Memory B cell (primary cell): ENCODE measurements at regions not wholly inside any gene's neighbourhood (a gene's known extent, or its start where the extent isn't known, plus 50 kb on each side); places are given as distances from the start of the nearest gene placed in this dataset.

Source experiments
- ATAC-seq: fragments of 150-1000 bp; cut with Tn5 transposase; 2 replicates; pipeline ENCODE4 v1.10.0; 2021; ENCODE audit warnings: low read depth, mild to moderate bottlenecking, moderate library complexity
- DNase-seq, 2 donors: peaks; one replicate each; pipeline ENCODE4 v3.0.0; 2022; ENCODE audit warnings: low spot score in 2 of 2
- H3K27ac Mint-ChIP-seq: one replicate; pipeline ENCODE4 v1.8.0; 2022; ENCODE audit warnings: mild to moderate bottlenecking, moderate library complexity, mixed read lengths
- H3K27me3 Mint-ChIP-seq: one replicate; pipeline ENCODE4 v1.8.0; 2022; ENCODE audit warnings: mixed read lengths
- H3K36me3 Mint-ChIP-seq: one replicate; pipeline ENCODE4 v1.8.0; 2022; ENCODE audit warnings: mild to moderate bottlenecking, mixed read lengths
- H3K4me1 Mint-ChIP-seq: one replicate; pipeline ENCODE4 v1.8.0; 2022; ENCODE audit warnings: mixed read lengths
- H3K4me3 Mint-ChIP-seq: one replicate; pipeline ENCODE4 v1.8.0; 2022; ENCODE audit warnings: mild to moderate bottlenecking, moderate library complexity, mixed read lengths
- H3K9me3 Mint-ChIP-seq: one replicate; pipeline ENCODE4 v1.8.0; 2022; ENCODE audit warnings: mixed read lengths

GRCh38 chr4:179750374-179750773 lies 2308.1 kb upstream of the AGA start:
- no peak overlapping the region for H3K4me3 Mint-ChIP-seq
- H3K9me3 Mint-ChIP-seq: peaks cover 4% of the 10 kb centered on the region
- DNase-seq (no peak), ATAC-seq (no peak)
- H3K36me3 Mint-ChIP-seq: no peaks in the 10 kb centered on the region
- H3K4me1 Mint-ChIP-seq: no peaks in the 10 kb centered on the region
- no peaks in the 10 kb centered on the region for H3K27me3 Mint-ChIP-seq
- no peak overlapping the region for H3K27ac Mint-ChIP-seq

DNA sequence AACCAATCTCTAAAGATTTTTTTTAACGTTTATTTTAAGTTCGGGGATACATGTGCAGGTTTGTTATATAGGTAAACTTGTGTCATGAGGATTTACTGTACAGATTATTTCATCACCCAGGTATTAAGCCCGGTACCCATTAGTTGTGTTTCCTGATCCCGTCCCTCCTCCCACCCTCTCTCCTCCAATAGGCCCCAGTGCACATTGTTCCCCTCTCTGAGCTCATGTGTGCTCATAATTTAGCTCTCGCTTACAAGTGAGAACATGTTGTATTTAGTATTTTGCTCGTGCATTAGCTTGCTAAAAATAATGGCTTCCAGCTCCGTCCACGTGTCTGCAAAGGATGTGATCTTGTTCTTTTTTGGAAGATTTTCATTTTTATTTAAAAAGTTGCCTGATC lies 2309.4 kb upstream of the AGA start:
- no peaks in the 10 kb centered on the region for H3K36me3 Mint-ChIP-seq
- no peak for DNase-seq
- no peaks in the 10 kb centered on the region for H3K27me3 Mint-ChIP-seq
- H3K4me3 Mint-ChIP-seq: no peak overlapping the region
- peaks cover 4% of the 10 kb centered on the region for H3K9me3 Mint-ChIP-seq
- no peak overlapping the region for H3K27ac Mint-ChIP-seq
- no peak for ATAC-seq
- H3K4me1 Mint-ChIP-seq: no peaks in the 10 kb centered on the region

GRCh38 chr4:179755322-179755721 lies 2313.1 kb upstream of the AGA start:
- H3K4me3 Mint-ChIP-seq: no peak overlapping the region
- H3K36me3 Mint-ChIP-seq: no peaks in the 10 kb centered on the region
- no peaks in the 10 kb centered on the region for H3K27me3 Mint-ChIP-seq
- peaks cover 2% of the 10 kb centered on the region for H3K9me3 Mint-ChIP-seq
- no peak for ATAC-seq
- H3K4me1 Mint-ChIP-seq: no peaks in the 10 kb centered on the region
- no peak overlapping the region for H3K27ac Mint-ChIP-seq
- DNase-seq: no peak

- Mint-ChIP-seq H3K4me1 (no peaks in the 10 kb centered on the region), H3K36me3 (no peaks in the 10 kb centered on the region), H3K4me3 (no peak overlapping the region), H3K9me3 (peaks cover 1% of the 10 kb centered on the region), H3K27ac (no peak overlapping the region), H3K27me3 (no peaks in the 10 kb centered on the region)
- ATAC-seq (no peak), DNase-seq (no peak)
These were observed 2315.4 kb upstream of the AGA start for GRCh38 chr4:179757641-179758040.

DNA sequence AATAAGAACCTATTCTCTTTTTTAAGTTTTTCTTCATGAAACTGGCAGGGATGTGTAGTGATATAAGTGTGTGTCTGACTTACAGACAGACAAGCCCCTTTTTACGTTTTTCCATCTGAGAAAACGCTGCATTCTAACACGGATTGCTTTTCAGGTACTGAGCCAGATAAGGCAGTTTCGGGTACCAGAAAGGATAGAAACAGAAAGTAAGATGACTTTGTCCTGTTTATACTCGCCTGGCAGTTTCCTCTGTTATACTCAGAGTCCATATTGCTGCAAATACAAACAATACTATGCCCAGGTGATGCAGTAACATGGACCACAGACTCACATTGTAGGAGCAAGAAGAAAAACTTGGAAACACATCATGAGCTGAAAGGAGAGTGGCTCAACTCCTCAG lies 2320.6 kb upstream of the AGA start:
- no peak for ATAC-seq
- peaks cover 7% of the 10 kb centered on the region for H3K9me3 Mint-ChIP-seq
- no peak overlapping the region for H3K4me3 Mint-ChIP-seq
- no peak overlapping the region for H3K27ac Mint-ChIP-seq
- H3K4me1 Mint-ChIP-seq: no peaks in the 10 kb centered on the region
- DNase-seq: no peak
- no peaks in the 10 kb centered on the region for H3K27me3 Mint-ChIP-seq
- H3K36me3 Mint-ChIP-seq: no peaks in the 10 kb centered on the region

DNA sequence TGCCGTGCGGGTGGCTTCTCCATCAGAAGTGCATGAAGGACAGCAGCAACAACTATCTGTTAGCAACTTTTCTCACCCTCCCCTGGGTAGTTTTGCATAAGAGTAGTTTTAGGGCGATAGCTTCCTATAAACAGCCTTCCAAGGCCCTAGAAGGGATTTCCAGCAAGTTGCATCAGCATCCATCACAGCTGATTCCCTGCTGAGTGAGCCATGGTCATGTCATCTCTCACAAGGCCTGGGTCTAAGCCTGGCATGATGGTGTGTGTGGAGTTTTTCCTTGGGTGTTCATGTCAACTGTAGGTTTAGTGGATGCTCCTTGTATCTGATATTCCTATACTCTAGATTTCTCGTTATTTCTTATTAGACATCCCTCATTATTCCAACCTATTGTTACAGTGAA lies 2324.7 kb upstream of the AGA start:
- ATAC-seq: no peak

GRCh38 chr4:179768996-179769395 lies 2326.8 kb upstream of the AGA start:
- Mint-ChIP-seq H3K4me1 (no peaks in the 10 kb centered on the region), H3K27ac (no peak overlapping the region), H3K9me3 (peaks cover 5% of the 10 kb centered on the region), H3K36me3 (no peaks in the 10 kb centered on the region), H3K27me3 (no peaks in the 10 kb centered on the region), H3K4me3 (no peak overlapping the region)
- DNase-seq (no peak), ATAC-seq (no peak)

More for the DNA sequence above, 2324.7 kb upstream of the AGA start:
- DNase-seq: no peak
- Mint-ChIP-seq H3K9me3 (peaks cover 10% of the 10 kb centered on the region), H3K4me3 (no peak overlapping the region), H3K36me3 (no peaks in the 10 kb centered on the region), H3K27me3 (no peaks in the 10 kb centered on the region), H3K27ac (no peak overlapping the region), H3K4me1 (no peaks in the 10 kb centered on the region)

DNA sequence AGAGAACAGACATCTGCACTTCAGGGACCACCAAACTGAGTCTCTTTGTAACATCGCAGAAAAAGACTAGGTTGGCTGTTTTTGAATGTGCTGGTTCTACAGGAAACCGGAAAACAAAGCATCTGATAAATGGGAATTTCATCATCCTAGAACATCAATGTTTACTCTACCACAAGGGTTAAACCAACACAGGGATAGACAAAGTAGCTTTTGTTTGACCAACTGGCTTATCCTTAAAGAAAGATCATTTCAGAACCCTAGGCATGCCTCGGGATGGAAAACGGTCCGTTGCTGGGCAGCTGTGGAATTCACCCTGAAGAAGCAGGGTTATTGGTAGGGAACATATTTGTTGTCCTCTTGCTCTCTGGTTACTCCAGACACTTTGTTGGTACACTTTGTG lies 2355.5 kb upstream of the AGA start:
- peaks cover 1% of the 10 kb centered on the region for H3K9me3 Mint-ChIP-seq
- H3K36me3 Mint-ChIP-seq: no peaks in the 10 kb centered on the region
- no peak for ATAC-seq
- H3K4me1 Mint-ChIP-seq: no peaks in the 10 kb centered on the region
- no peaks in the 10 kb centered on the region for H3K27me3 Mint-ChIP-seq
- H3K27ac Mint-ChIP-seq: no peak overlapping the region
- no peak for DNase-seq
- no peak overlapping the region for H3K4me3 Mint-ChIP-seq

- Mint-ChIP-seq H3K27me3 (no peaks in the 10 kb centered on the region), H3K36me3 (no peaks in the 10 kb centered on the region), H3K27ac (no peak overlapping the region), H3K9me3 (peaks cover 9% of the 10 kb centered on the region), H3K4me1 (no peaks in the 10 kb centered on the region), H3K4me3 (no peak overlapping the region)
- ATAC-seq (no peak), DNase-seq (no peak)
These were observed 2361.6 kb upstream of the AGA start for GRCh38 chr4:179803857-179804256.

DNA sequence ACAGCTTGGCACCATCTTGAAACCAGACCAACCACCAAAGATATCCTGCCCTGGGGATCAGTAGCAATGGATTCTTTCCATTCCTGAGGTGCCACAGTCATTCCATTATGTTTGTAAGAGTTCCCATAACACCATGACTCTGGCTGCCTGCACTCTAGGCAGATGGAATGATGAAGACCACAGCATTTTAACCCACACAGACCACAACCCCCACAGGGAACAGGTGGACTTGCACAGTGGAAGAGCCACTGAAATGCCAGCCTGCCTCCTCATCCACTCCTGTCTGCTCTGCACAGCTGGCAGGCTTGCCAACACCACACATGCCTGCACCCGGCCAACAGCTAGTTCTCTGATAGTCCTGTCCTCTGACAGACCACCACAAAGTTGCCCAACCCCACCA lies 2362.2 kb upstream of the AGA start:
- H3K27me3 Mint-ChIP-seq: no peaks in the 10 kb centered on the region
- H3K4me3 Mint-ChIP-seq: no peak overlapping the region
- ATAC-seq: no peak
- H3K27ac Mint-ChIP-seq: no peak overlapping the region
- DNase-seq: no peak
- no peaks in the 10 kb centered on the region for H3K36me3 Mint-ChIP-seq
- peaks cover 9% of the 10 kb centered on the region for H3K9me3 Mint-ChIP-seq
- H3K4me1 Mint-ChIP-seq: no peaks in the 10 kb centered on the region

- Mint-ChIP-seq H3K4me1 (no peaks in the 10 kb centered on the region), H3K9me3 (peaks cover 4% of the 10 kb centered on the region), H3K27ac (no peak overlapping the region), H3K36me3 (no peaks in the 10 kb centered on the region), H3K27me3 (no peaks in the 10 kb centered on the region), H3K4me3 (no peak overlapping the region)
- ATAC-seq: no peak
- no peak for DNase-seq
These were observed 2375.1 kb upstream of the AGA start for GRCh38 chr4:179817317-179817716.

- Mint-ChIP-seq H3K4me1 (no peaks in the 10 kb centered on the region), H3K27ac (no peak overlapping the region), H3K4me3 (no peak overlapping the region), H3K9me3 (peaks cover 5% of the 10 kb centered on the region), H3K27me3 (no peaks in the 10 kb centered on the region), H3K36me3 (no peaks in the 10 kb centered on the region)
- ATAC-seq: no peak
- no peak for DNase-seq
These were observed 2381.1 kb upstream of the AGA start for GRCh38 chr4:179823342-179823741.

- Mint-ChIP-seq H3K4me1 (no peaks in the 10 kb centered on the region), H3K27ac (no peak overlapping the region), H3K9me3 (peaks cover 3% of the 10 kb centered on the region), H3K4me3 (no peak overlapping the region), H3K36me3 (no peaks in the 10 kb centered on the region), H3K27me3 (no peaks in the 10 kb centered on the region)
- no peak for DNase-seq
- no peak for ATAC-seq
These were observed 2389.0 kb upstream of the AGA start for GRCh38 chr4:179831274-179831673.

DNA sequence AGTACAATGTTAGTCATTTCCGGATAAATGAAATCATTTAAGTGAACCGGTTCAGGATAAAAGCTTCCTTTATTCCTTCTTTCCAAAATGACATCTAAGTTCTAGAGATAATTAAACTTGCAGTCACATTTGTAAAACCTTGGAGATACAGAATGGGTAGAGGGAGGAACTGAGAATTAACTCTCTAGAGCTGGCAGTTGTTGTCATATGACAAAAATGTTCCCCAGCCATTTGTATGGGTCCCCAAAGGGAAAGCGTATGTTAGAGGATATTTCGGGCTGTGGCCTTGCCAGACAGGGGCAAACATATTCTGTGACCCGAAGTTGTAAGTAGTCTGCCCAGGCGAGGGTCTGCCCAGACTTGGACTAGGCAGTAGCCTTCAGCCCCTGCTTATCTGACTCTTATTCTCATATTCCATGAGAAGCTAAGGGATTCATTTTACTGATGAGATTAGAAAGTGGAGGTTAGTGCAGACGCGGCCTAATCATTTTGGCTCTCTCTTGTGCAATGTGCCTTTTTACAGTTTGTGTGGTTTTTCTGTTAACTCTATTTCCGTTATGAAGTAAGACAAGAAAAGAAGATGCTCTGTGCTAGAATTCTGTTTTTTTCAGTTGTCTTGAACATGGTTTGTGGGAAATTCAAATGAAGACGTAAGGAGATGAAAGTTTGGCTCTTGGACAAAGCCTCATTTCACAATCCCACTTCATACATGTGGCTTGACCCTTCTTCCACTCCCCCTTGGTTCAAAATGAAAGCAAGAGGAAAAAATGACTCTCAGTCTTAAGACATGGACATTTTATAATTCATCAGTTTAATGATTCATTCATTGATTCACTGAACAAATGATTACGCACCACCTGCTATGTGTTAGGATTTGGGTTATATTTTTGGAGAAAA lies 2394.2 kb upstream of the AGA start:
- H3K9me3 Mint-ChIP-seq: peaks cover 3% of the 10 kb centered on the region
- no peak overlapping the region for H3K4me3 Mint-ChIP-seq
- no peaks in the 10 kb centered on the region for H3K4me1 Mint-ChIP-seq
- H3K27me3 Mint-ChIP-seq: no peaks in the 10 kb centered on the region
- DNase-seq (no peak), ATAC-seq (no peak)
- no peak overlapping the region for H3K27ac Mint-ChIP-seq
- no peaks in the 10 kb centered on the region for H3K36me3 Mint-ChIP-seq

DNA sequence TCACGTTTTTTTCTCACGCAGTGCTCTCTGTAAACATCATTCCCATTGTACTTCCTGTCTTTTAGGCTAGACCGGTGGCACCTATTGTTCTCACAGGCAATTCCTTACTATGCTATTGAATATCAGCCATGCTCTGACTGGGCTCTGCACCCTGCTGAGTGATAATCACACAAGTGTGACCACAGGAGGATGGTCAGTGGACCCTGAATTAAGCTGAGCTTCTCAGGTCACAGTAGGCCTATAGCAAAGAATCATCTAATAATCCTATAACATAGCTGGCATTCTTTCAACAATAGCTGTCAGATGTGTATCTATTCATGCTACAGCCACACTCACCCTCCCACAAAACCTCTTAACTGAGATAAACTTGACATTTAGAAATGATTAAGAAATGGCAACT lies 2399.8 kb upstream of the TENM3 start:
- Mint-ChIP-seq H3K4me1 (no peaks in the 10 kb centered on the region), H3K36me3 (no peaks in the 10 kb centered on the region), H3K4me3 (no peak overlapping the region), H3K9me3 (peaks cover 4% of the 10 kb centered on the region), H3K27me3 (no peaks in the 10 kb centered on the region), H3K27ac (no peak overlapping the region)
- no peak for ATAC-seq
- DNase-seq: no peak
